ENCODE measurements at regions not wholly inside any gene's neighbourhood (a gene's known extent, or its start where the extent isn't known, plus 50 kb on each side); places are given as distances from the start of the nearest gene placed in this dataset.

DNA sequence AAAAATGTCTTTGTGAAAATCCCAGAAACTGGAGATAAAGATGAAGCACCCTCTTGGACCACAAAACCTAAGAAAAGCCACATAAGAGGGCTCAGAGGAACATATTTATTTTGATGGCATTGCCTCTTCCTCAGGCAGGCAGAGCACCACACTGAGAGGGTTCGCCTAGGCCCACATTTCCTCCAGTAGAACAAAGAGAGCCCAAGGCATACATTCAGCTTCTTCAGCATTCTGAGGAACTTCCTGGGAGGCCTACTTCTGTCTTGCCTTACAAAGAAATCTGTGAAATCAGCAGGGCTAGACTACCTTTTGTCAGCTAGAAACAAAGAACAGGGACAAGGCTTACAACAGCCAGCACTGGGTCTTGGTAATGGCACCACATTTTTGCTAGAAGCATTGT is 1325.3 kb downstream of the SI start:
- TF ChIP-seq CTCF (conservative IDR thresholded peaks at IDR 0.05; ENCODE audit: low read depth, low read length) (no peak), EZH2 (IDR thresholded peaks at IDR 0.05; ENCODE audit: borderline replicate concordance, low read depth, low read length, poor library complexity, severe bottlenecking) (no peak)

All from A673 (cell line).